Gastroesophageal sphincter (tissue), 4 donors: ENCODE measurements at regions not wholly inside any gene's neighbourhood (a gene's known extent, or its start where the extent isn't known, plus 50 kb on each side); places are given as distances from the start of the nearest gene placed in this dataset.

Experiments used
- ATAC-seq: fragments of 150-250 bp; one replicate; pipeline ENCODE4 v1.9.1; 2016; ENCODE audit warnings: mild to moderate bottlenecking, moderate library complexity
- H3K27ac ChIP-seq, 4 donors: fragments of 200-600 bp; sonication (generic) in 3 of 4; 1 replicate in 3 of 4; 2 replicates in 1 of 4; pipeline ENCODE4 v1.5.1; 2016 to 2019
- H3K27me3 ChIP-seq: fragments of 200-600 bp; sonication (generic); one replicate; pipeline ENCODE4 v1.5.1; 2019
- H3K36me3 ChIP-seq, 2 donors: fragments of 200-600 bp; sonication (generic); one replicate each; pipeline ENCODE4 v1.5.1; 2019; ENCODE audit warnings: control low read depth in 1 of 2
- H3K4me1 ChIP-seq, 3 donors: fragments of 200-600 bp; sonication (generic); 1 replicate in 2 of 3; 2 replicates in 1 of 3; pipeline ENCODE4 v1.5.1; 2016 to 2019; ENCODE audit warnings: control low read depth in 2 of 3
- H3K4me3 ChIP-seq, 2 donors: fragments of 200-600 bp; sonication (generic); one replicate each; pipeline ENCODE4 v1.5.1; 2019; ENCODE audit warnings: mild to moderate bottlenecking in 1 of 2, moderate library complexity in 1 of 2
- H3K9me3 ChIP-seq, 3 donors: fragments of 200-600 bp; sonication (generic); one replicate each; pipeline ENCODE4 v1.5.1; 2017 to 2019; ENCODE audit warnings: control low read depth in 2 of 3
- CTCF ChIP-seq, 4 experiments: fragments of 200-600 bp in 2 of 4; fragments of 450-650 bp in 2 of 4; sonication (generic) in 1 of 4; IDR thresholded peaks; one replicate each; pipeline ENCODE4 v1.5.1; 2017 to 2019; ENCODE audit warnings: antibody characterized with exemption in 4 of 4, mild to moderate bottlenecking in 2 of 4, moderate library complexity in 2 of 4
- EP300 ChIP-seq: sonication (generic); formaldehyde crosslinking; IDR thresholded peaks from one replicate; pipeline ENCODE4 v1.6.1; 2017; ENCODE audit warnings: antibody characterized with exemption, mild to moderate bottlenecking
- POLR2A ChIP-seq, 2 donors: fragments of 450-650 bp; IDR thresholded peaks; one replicate each; pipeline ENCODE4 v1.6.1; 2017; ENCODE audit warnings: antibody characterized with exemption in 2 of 2, mild to moderate bottlenecking in 2 of 2, moderate library complexity in 1 of 2
- POLR2AphosphoS5 ChIP-seq: sonication (generic); formaldehyde crosslinking; IDR thresholded peaks from one replicate; pipeline ENCODE4 v1.6.1; 2017; ENCODE audit warnings: antibody characterized with exemption
- WGBS, 2 donors: methylation state at CpG; one replicate each; pipeline ENCODE4 v1.1.5; 2018; ENCODE audit warnings: low coverage in 1 of 2; 5-methylcytosine and 5-hydroxymethylcytosine counted together

- 81 to 89% methylated on average over 3 of the region's 3 CpGs for WGBS, 2 donors
- TF ChIP-seq POLR2A (IDR thresholded peaks at IDR 0.05): no peak
- no peak for TF ChIP-seq CTCF (IDR thresholded peaks at IDR 0.05)
- no peak for TF ChIP-seq POLR2AphosphoS5
- no peak for TF ChIP-seq EP300
- Histone ChIP-seq H3K4me1 (peaks cover 0 to 15% (median 0%) of the 10 kb centered on the region in 3 donors), H3K9me3 (no peaks in the 10 kb centered on the region), H3K27me3 (no peaks in the 10 kb centered on the region), H3K36me3 (no peaks in the 10 kb centered on the region), H3K4me3 (no peak overlapping the region), H3K27ac (no peak overlapping the region)
- ATAC-seq: no peak
These were observed 158.9 kb downstream of the TANC2 start for GRCh38 chr17:63124958-63125357.

- TF ChIP-seq POLR2A (IDR thresholded peaks at IDR 0.05) (no peak), EP300 (no peak), POLR2AphosphoS5 (no peak), CTCF (IDR thresholded peaks at IDR 0.05) (no peak)
- H3K36me3 ChIP-seq: no peaks in the 10 kb centered on the region
- no peak overlapping the region for H3K27ac ChIP-seq
- H3K4me1 ChIP-seq: peaks cover 0 to 19% (median 0%) of the 10 kb centered on the region in 3 donors
- ATAC-seq: no peak
- 98 to 100% methylated on average over 2 to 3 of the region's 3 CpGs for WGBS, 2 donors
- H3K9me3 ChIP-seq: no peaks in the 10 kb centered on the region
- H3K27me3 ChIP-seq: no peaks in the 10 kb centered on the region
- no peak overlapping the region for H3K4me3 ChIP-seq
These were observed 160.0 kb downstream of the TANC2 start for GRCh38 chr17:63125987-63126386.

- H3K4me3 ChIP-seq: no peak overlapping the region
- no peak for TF ChIP-seq EP300
- no peak for TF ChIP-seq CTCF (IDR thresholded peaks at IDR 0.05)
- TF ChIP-seq POLR2AphosphoS5: no peak
- no peak for TF ChIP-seq POLR2A (IDR thresholded peaks at IDR 0.05)
- H3K27me3 ChIP-seq: no peaks in the 10 kb centered on the region
- no peak for ATAC-seq
- H3K9me3 ChIP-seq: no peaks in the 10 kb centered on the region
- peaks cover 0 to 25% (median 0%) of the 10 kb centered on the region in 3 donors for H3K4me1 ChIP-seq
- WGBS, 2 donors: 81 to 93% methylated on average over 3 of the region's 3 CpGs
- no peak overlapping the region for H3K27ac ChIP-seq
- H3K36me3 ChIP-seq: no peaks in the 10 kb centered on the region
These were observed 160.6 kb downstream of the TANC2 start for GRCh38 chr17:63126607-63127006.

- H3K9me3 ChIP-seq: no peaks in the 10 kb centered on the region
- ATAC-seq: no peak
- no peaks in the 10 kb centered on the region for H3K36me3 ChIP-seq
- TF ChIP-seq CTCF (IDR thresholded peaks at IDR 0.05) (no peak), EP300 (no peak), POLR2A (IDR thresholded peaks at IDR 0.05) (no peak), POLR2AphosphoS5 (no peak)
- WGBS, 2 donors: 38 to 82% methylated on average over 1 of the region's 1 CpG
- H3K4me3 ChIP-seq: no peak overlapping the region
- peaks cover 0 to 28% (median 0%) of the 10 kb centered on the region in 3 donors for H3K4me1 ChIP-seq
- H3K27ac ChIP-seq: no peak overlapping the region
- no peaks in the 10 kb centered on the region for H3K27me3 ChIP-seq
These were observed 166.4 kb downstream of the TANC2 start for GRCh38 chr17:63132459-63132911.

GRCh38 chr17:63133491-63133890, 167.5 kb downstream of the TANC2 start:
- no peaks in the 10 kb centered on the region for H3K9me3 ChIP-seq
- peaks cover 0 to 31% (median 0%) of the 10 kb centered on the region in 3 donors for H3K4me1 ChIP-seq
- ATAC-seq: no peak
- H3K27ac ChIP-seq: no peak overlapping the region
- no peaks in the 10 kb centered on the region for H3K27me3 ChIP-seq
- H3K4me3 ChIP-seq: no peak overlapping the region
- no peaks in the 10 kb centered on the region for H3K36me3 ChIP-seq
- TF ChIP-seq CTCF (IDR thresholded peaks at IDR 0.05) (no peak), EP300 (no peak), POLR2A (IDR thresholded peaks at IDR 0.05) (no peak), POLR2AphosphoS5 (no peak)
